Body of pancreas (tissue), 4 donors: ENCODE measurements at regions not wholly inside any gene's neighbourhood (a gene's known extent, or its start where the extent isn't known, plus 50 kb on each side); places are given as distances from the start of the nearest gene placed in this dataset.

ENCODE experiments used
- ATAC-seq: fragments of 150-250 bp; one replicate; pipeline ENCODE4 v1.9.1; 2016
- DNase-seq, 4 donors: peaks; one replicate each; pipeline ENCODE4 v3.0.0-alpha.2; 2019
- H3K27ac ChIP-seq, 4 donors: fragments of 200-600 bp; sonication (generic); 1 replicate in 3 of 4; 2 replicates in 1 of 4; pipeline versions ENCODE4 v1.5.1 to v1.6.1; 2016 to 2019; ENCODE audit warnings: mild to moderate bottlenecking in 1 of 4, mixed read lengths in 1 of 4, moderate library complexity in 1 of 4
- H3K27me3 ChIP-seq, 2 donors: fragments of 200-600 bp; sonication (generic); one replicate each; pipeline ENCODE4 v1.6.0; 2016; ENCODE audit warnings: mild to moderate bottlenecking in 1 of 2
- H3K36me3 ChIP-seq, 2 donors: fragments of 200-600 bp; sonication (generic); replicated peaks in 1 of 2; 2 replicates each; pipeline ENCODE4 v1.5.1; 2016; ENCODE audit warnings: low read depth in 2 of 2; ENCODE audit not compliant: insufficient read depth in 1 of 2
- H3K4me1 ChIP-seq: fragments of 200-600 bp; sonication (generic); one replicate; pipeline ENCODE4 v1.6.0; 2016
- H3K4me3 ChIP-seq, 2 donors: fragments of 200-600 bp; sonication (generic); 1 replicate in 1 of 2; 2 replicates in 1 of 2; pipeline ENCODE4 v1.5.1; 2016 to 2019
- H3K9me3 ChIP-seq, 3 donors: fragments of 200-600 bp; sonication (generic); 1 replicate in 2 of 3; 2 replicates in 1 of 3; pipeline ENCODE4 v1.5.1; 2016
- CTCF ChIP-seq, 7 experiments: fragments of 450-650 bp in 4 of 7; fragments of 200-600 bp in 3 of 7; sonication (generic) in 3 of 7; IDR thresholded peaks; one replicate each; pipeline ENCODE4 v1.5.1; 2016 to 2019; ENCODE audit warnings: antibody characterized with exemption in 7 of 7
- POLR2A ChIP-seq, 3 donors: fragments of 450-650 bp; IDR thresholded peaks; one replicate each; pipeline ENCODE4 v1.6.1; 2016; ENCODE audit warnings: antibody characterized with exemption in 3 of 3, mild to moderate bottlenecking in 2 of 3
- WGBS, 2 donors: methylation state at CpG; one replicate each; pipeline ENCODE4 v1.1.5; 2017; 5-methylcytosine and 5-hydroxymethylcytosine counted together
- intact Hi-C: fragments of 100-400 bp; cut with DNase I; formaldehyde crosslinking; loops from one replicate; pipeline ENCODE4 v1.15.1; 2023

GRCh38 chr2:204264621-204265140 lies 280.6 kb upstream of the PARD3B start:
- Histone ChIP-seq H3K27ac (no peak overlapping the region), H3K9me3 (no peaks in the 10 kb centered on the region), H3K4me3 (no peak overlapping the region), H3K4me1 (no peaks in the 10 kb centered on the region), H3K36me3 (no peaks in the 10 kb centered on the region), H3K27me3 (no peaks in the 10 kb centered on the region)
- no peak for DNase-seq
- TF ChIP-seq CTCF (IDR thresholded peaks at IDR 0.05) (no peak), POLR2A (IDR thresholded peaks at IDR 0.05) (no peak)
- ATAC-seq: no peak
- intact Hi-C loops: no loop called here
- WGBS, 2 donors: 62 to 68% methylated on average over 5 of the region's 5 CpGs

GRCh38 chr2:204265681-204266181 lies 279.5 kb upstream of the PARD3B start:
- no peaks in the 10 kb centered on the region for H3K9me3 ChIP-seq
- H3K4me1 ChIP-seq: no peaks in the 10 kb centered on the region
- no peaks in the 10 kb centered on the region for H3K36me3 ChIP-seq
- ATAC-seq: no peak
- TF ChIP-seq CTCF (IDR thresholded peaks at IDR 0.05) (no peak), POLR2A (IDR thresholded peaks at IDR 0.05) (no peak)
- intact Hi-C loops: no loop called here
- H3K27ac ChIP-seq: no peak overlapping the region
- 64 to 74% methylated on average over 7 of the region's 7 CpGs for WGBS, 2 donors
- no peak for DNase-seq
- H3K27me3 ChIP-seq: no peaks in the 10 kb centered on the region
- H3K4me3 ChIP-seq: no peak overlapping the region

- intact Hi-C loops: no loop called here
- 86 to 92% methylated on average over 5 of the region's 5 CpGs for WGBS, 2 donors
- H3K9me3 ChIP-seq: no peaks in the 10 kb centered on the region
- no peak overlapping the region for H3K27ac ChIP-seq
- no peaks in the 10 kb centered on the region for H3K27me3 ChIP-seq
- no peaks in the 10 kb centered on the region for H3K36me3 ChIP-seq
- ATAC-seq: no peak
- DNase-seq: no peak
- TF ChIP-seq POLR2A (IDR thresholded peaks at IDR 0.05) (no peak), CTCF (IDR thresholded peaks at IDR 0.05) (no peak)
- no peak overlapping the region for H3K4me3 ChIP-seq
- H3K4me1 ChIP-seq: no peaks in the 10 kb centered on the region
These were observed 276.8 kb upstream of the PARD3B start for GRCh38 chr2:204268458-204268857.

GRCh38 chr2:204268971-204269370 lies 276.3 kb upstream of the PARD3B start:
- DNase-seq (no peak), ATAC-seq (no peak)
- H3K4me1 ChIP-seq: no peaks in the 10 kb centered on the region
- TF ChIP-seq CTCF (IDR thresholded peaks at IDR 0.05) (no peak), POLR2A (IDR thresholded peaks at IDR 0.05) (no peak)
- no peak overlapping the region for H3K4me3 ChIP-seq
- 22 to 72% methylated on average over 1 to 3 of the region's 3 CpGs for WGBS, 2 donors
- H3K36me3 ChIP-seq: no peaks in the 10 kb centered on the region
- H3K27ac ChIP-seq: no peak overlapping the region
- no peaks in the 10 kb centered on the region for H3K9me3 ChIP-seq
- no peaks in the 10 kb centered on the region for H3K27me3 ChIP-seq
- intact Hi-C loops: no loop called here

GRCh38 chr2:204272089-204272488 lies 273.2 kb upstream of the PARD3B start:
- TF ChIP-seq POLR2A (IDR thresholded peaks at IDR 0.05) (no peak), CTCF (IDR thresholded peaks at IDR 0.05) (no peak)
- H3K9me3 ChIP-seq: no peaks in the 10 kb centered on the region
- H3K36me3 ChIP-seq: no peaks in the 10 kb centered on the region
- intact Hi-C loops: no loop called here
- H3K27ac ChIP-seq: no peak overlapping the region
- H3K4me1 ChIP-seq: no peaks in the 10 kb centered on the region
- DNase-seq (no peak), ATAC-seq (no peak)
- H3K4me3 ChIP-seq: no peak overlapping the region
- H3K27me3 ChIP-seq: no peaks in the 10 kb centered on the region
- WGBS, 2 donors: 55 to 63% methylated on average over 3 of the region's 3 CpGs
